Rectal smooth muscle tissue (tissue), 1 donor: ENCODE measurements at regions not wholly inside any gene's neighbourhood (a gene's known extent, or its start where the extent isn't known, plus 50 kb on each side); places are given as distances from the start of the nearest gene placed in this dataset.

Source experiments
- H3K27ac ChIP-seq: one replicate; pipeline ENCODE4 v1.7.0; 2013; ENCODE audit warnings: low read depth, low read length, inconsistent platforms
- H3K27me3 ChIP-seq: one replicate; pipeline ENCODE4 v1.7.0; 2013; ENCODE audit warnings: low read length; ENCODE audit not compliant: control insufficient read depth, insufficient read depth
- H3K36me3 ChIP-seq: one replicate; pipeline ENCODE4 v1.7.0; 2013; ENCODE audit warnings: low read length; ENCODE audit not compliant: control insufficient read depth, insufficient read depth
- H3K4me1 ChIP-seq: one replicate; pipeline ENCODE4 v1.7.0; 2013; ENCODE audit warnings: low read length; ENCODE audit not compliant: control insufficient read depth, insufficient read depth
- H3K4me3 ChIP-seq: one replicate; pipeline ENCODE4 v1.7.0; 2013; ENCODE audit warnings: low read length
- H3K9ac ChIP-seq: one replicate; pipeline ENCODE4 v1.7.0; 2013; ENCODE audit warnings: low read length

DNA sequence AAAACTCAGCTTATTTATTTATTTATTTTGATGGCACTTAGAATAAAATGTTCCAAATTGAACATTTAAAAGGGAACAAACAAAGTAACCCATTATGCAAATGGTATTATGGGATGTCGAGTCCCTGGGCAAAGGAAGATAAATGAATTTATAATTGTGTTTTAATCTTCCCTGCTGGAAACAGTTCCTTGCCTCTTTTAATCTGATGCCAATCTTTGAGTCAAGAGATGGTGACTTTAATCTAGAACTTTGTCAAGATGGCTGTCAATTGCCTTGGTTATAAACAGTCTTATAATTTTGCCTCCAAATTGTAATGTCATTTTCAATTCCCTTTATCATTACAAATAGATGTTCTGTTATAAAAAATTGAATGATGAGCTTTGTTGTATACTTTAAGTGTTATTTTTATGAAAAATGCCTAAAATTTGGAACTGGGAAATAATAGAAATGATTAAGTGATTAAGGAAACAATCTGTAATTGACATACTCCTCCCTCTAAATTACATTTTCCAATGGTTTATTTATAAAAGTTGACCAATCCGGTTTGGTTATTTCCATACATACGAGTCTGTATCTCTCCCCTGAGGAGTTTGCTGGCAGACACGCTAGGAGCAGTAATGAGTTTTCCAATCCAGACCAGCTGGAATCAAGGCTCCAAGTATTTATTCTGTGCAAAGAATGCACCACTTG is 134.9 kb upstream of the FRMD6 start:
- H3K27ac ChIP-seq = no peak overlapping the region
- H3K4me1 ChIP-seq = peaks cover 3% of the 10 kb centered on the region
- no peak overlapping the region for H3K4me3 ChIP-seq
- H3K27me3 ChIP-seq = no peaks in the 10 kb centered on the region
- no peak overlapping the region for H3K9ac ChIP-seq
- no peaks in the 10 kb centered on the region for H3K36me3 ChIP-seq

- no peaks in the 10 kb centered on the region for H3K27me3 ChIP-seq
- peaks cover 3% of the 10 kb centered on the region for H3K4me1 ChIP-seq
- H3K4me3 ChIP-seq = no peak overlapping the region
- no peak overlapping the region for H3K27ac ChIP-seq
- H3K36me3 ChIP-seq = no peaks in the 10 kb centered on the region
- no peak overlapping the region for H3K9ac ChIP-seq
Measured at GRCh38 chr14:51518280-51518679, 133.4 kb upstream of the FRMD6 start.

DNA sequence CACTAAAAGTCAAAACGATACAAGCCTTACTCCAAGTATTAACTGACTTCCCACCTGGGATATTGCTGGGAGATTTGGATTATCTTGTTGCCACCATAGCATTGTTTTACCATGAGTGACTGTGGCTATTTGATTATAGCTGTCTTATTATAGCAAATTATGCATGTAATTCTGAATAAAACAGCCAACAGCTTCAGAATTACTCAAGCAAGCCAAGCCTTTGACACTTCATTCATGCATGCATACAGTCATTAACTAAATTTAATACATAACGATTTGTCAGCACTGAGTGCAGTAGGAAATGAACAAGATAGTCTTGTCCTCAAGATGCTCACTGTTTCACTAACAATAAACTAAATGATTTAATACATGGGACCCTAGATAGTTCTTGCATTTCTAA is 133.0 kb upstream of the FRMD6 start:
- no peak overlapping the region for H3K27ac ChIP-seq
- H3K4me3 ChIP-seq = no peak overlapping the region
- no peak overlapping the region for H3K9ac ChIP-seq
- no peaks in the 10 kb centered on the region for H3K27me3 ChIP-seq
- H3K4me1 ChIP-seq = peaks cover 3% of the 10 kb centered on the region
- no peaks in the 10 kb centered on the region for H3K36me3 ChIP-seq

DNA sequence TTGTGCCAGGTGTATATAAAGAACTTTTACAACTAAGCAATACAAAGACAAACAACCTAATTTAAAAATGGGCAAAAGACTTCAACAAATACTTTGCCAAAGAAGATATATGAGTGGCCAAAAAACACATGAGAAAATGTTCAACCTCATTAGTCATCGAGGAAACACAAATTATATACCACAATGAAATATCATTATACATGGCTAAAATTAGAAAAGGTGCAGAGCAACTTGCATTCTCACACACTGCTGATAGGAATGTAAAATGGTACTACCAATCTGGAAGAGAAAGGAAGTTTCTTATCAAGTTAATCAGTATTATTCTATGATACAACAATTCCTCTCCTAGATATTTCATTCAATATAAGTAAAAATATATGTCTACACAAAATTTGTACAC is 131.6 kb upstream of the FRMD6 start:
- Histone ChIP-seq H3K36me3 (no peaks in the 10 kb centered on the region), H3K4me1 (peaks cover 3% of the 10 kb centered on the region), H3K27ac (no peak overlapping the region), H3K27me3 (no peaks in the 10 kb centered on the region), H3K9ac (no peak overlapping the region), H3K4me3 (no peak overlapping the region)

DNA sequence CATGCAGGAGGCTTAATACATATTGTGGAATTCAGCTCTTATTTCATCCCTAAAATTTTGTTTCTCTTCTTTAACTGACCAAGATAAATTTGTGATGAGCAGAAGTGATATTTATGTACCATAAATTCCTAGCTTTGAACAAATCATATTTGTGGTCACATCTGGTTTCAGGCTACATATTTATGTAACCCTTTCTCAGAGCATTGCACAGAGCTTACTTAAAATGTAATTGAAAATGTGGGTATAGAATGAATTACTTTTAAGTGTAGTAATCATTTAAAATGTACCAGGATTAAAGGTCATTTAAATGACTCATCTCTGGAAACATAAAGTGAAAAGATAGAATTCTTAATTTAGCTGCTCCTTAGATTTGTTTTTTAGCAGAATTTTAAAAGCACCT is 129.9 kb upstream of the FRMD6 start:
- H3K4me1 ChIP-seq = peaks cover 9% of the 10 kb centered on the region
- H3K4me3 ChIP-seq = no peak overlapping the region
- H3K27me3 ChIP-seq = no peaks in the 10 kb centered on the region
- H3K9ac ChIP-seq = no peak overlapping the region
- H3K36me3 ChIP-seq = no peaks in the 10 kb centered on the region
- H3K27ac ChIP-seq = no peak overlapping the region

- no peak overlapping the region for H3K9ac ChIP-seq
- H3K36me3 ChIP-seq = no peaks in the 10 kb centered on the region
- no peak overlapping the region for H3K27ac ChIP-seq
- no peak overlapping the region for H3K4me3 ChIP-seq
- H3K4me1 ChIP-seq = peaks cover 9% of the 10 kb centered on the region
- H3K27me3 ChIP-seq = no peaks in the 10 kb centered on the region
Measured at GRCh38 chr14:51523243-51523642, 128.5 kb upstream of the FRMD6 start.

DNA sequence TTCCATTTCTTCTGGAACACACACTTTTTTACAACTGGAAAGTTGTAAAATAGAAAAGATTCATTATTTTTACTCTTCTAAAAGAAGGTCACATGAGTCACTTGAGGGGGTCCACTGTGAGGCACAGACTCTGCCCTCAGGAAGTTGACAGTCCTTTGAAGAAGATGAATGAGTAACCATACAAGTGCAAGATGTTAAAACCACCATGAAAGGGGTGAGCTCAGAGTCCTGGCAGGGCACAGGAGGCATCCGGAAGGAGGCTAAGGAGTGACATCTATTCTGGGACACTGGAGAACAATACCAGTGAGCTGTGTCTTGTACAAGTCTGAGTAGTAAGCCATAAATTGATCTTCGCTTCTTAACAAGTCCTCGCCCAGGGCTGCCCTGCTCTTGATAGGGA is 126.0 kb upstream of the FRMD6 start:
- H3K27me3 ChIP-seq = no peaks in the 10 kb centered on the region
- no peak overlapping the region for H3K4me3 ChIP-seq
- H3K4me1 ChIP-seq = peaks cover 13% of the 10 kb centered on the region
- no peaks in the 10 kb centered on the region for H3K36me3 ChIP-seq
- no peak overlapping the region for H3K27ac ChIP-seq
- no peak overlapping the region for H3K9ac ChIP-seq

DNA sequence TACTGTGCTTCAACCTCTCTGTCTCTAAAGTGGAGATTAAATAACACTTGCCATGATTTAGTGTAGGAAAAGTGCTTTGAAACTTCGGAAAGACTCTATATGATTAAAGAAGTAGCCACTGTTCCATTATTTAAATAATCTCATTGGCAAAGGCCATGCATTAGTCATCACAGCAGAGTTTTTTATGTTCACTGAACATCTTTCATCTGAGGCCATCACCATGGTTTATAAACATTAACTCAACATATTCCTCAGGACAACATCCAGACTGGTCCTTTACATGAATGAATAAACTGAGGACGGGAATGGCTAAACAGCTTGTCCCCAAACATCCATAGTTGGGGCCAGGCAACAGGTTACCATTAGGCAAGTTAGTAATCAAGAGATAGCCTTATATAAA is 124.6 kb upstream of the FRMD6 start:
- Histone ChIP-seq H3K4me3 (no peak overlapping the region), H3K27me3 (no peaks in the 10 kb centered on the region), H3K9ac (no peak overlapping the region), H3K36me3 (no peaks in the 10 kb centered on the region), H3K27ac (no peak overlapping the region), H3K4me1 (peaks cover 13% of the 10 kb centered on the region)

DNA sequence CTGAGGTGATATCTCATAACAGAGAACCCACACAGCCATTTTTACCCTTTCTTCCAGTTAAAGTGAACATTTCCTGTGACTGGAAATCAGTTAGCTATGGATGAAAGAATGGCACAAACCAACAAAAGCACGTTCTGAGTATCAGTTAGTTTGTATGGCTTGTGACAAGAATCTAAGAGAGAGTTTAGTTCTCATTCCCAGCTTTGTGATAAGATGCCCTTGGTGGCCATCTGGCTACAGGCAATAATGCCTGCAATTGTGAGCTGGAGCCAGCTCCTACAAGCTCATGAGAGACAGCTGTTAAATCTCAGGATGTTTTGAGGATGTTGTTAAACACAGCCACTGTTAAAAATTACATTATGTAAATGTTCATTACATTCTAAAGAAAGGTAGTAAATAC is 122.0 kb upstream of the FRMD6 start:
- Histone ChIP-seq H3K27ac (no peak overlapping the region), H3K4me3 (no peak overlapping the region), H3K36me3 (no peaks in the 10 kb centered on the region), H3K27me3 (no peaks in the 10 kb centered on the region), H3K4me1 (peaks cover 13% of the 10 kb centered on the region), H3K9ac (no peak overlapping the region)

GRCh38 chr14:51533160-51533559 is 118.5 kb upstream of the FRMD6 start:
- Histone ChIP-seq H3K27ac (no peak overlapping the region), H3K36me3 (no peaks in the 10 kb centered on the region), H3K4me1 (peaks cover 3% of the 10 kb centered on the region), H3K27me3 (no peaks in the 10 kb centered on the region), H3K4me3 (no peak overlapping the region), H3K9ac (no peak overlapping the region)

GRCh38 chr14:51533872-51534553 is 117.7 kb upstream of the FRMD6 start:
- Histone ChIP-seq H3K27ac (no peak overlapping the region), H3K4me1 (no peaks in the 10 kb centered on the region), H3K36me3 (no peaks in the 10 kb centered on the region), H3K9ac (no peak overlapping the region), H3K27me3 (no peaks in the 10 kb centered on the region), H3K4me3 (no peak overlapping the region)

DNA sequence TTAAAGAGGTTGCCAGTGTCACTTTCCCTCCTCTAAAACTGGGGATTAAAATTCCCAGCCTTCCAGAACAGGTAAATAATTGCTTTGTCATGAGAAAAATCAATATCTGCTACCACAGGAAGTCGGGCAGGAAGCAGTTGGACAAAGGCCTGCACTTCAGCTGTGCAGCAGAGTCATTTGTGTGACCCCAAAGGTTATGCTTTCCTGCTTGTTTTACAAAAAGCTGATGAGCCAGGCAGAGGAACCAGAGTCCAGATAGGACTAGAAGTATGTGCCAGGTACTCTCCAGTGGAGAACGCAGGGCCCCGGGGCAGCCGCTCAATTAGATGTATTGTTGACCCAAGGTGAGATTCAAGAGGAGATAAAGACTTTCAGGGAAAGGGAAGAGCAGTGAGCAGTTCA is 117.1 kb upstream of the FRMD6 start:
- H3K27me3 ChIP-seq = no peaks in the 10 kb centered on the region
- H3K9ac ChIP-seq = no peak overlapping the region
- H3K27ac ChIP-seq = no peak overlapping the region
- H3K4me1 ChIP-seq = no peaks in the 10 kb centered on the region
- no peak overlapping the region for H3K4me3 ChIP-seq
- H3K36me3 ChIP-seq = no peaks in the 10 kb centered on the region

DNA sequence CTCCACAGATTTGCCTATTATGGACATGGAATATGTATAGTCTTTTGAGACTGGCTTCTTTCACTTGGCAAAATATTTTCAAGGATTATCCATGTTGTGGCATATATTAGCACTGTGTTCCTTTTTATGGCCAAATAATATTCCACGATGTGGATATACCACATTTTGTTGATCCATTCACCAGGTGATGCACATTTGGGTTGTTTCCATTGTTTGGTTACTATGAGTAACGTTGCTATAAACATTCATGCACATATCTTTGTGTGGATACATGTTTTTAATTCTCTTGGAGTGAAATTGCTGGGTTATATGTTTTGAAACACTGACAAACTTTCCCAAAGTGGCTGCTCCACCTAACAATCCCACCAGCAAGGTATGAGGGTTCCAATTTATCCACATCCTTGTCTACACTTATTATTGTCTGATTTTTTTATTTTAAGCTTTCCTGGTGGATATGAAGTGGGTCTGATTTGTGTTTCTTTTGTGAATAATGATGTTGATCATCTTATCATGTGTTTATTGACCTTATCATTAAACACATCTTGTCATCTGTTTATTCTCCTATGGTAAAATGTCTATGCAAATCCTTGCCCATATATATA is 116.2 kb upstream of the FRMD6 start:
- Histone ChIP-seq H3K36me3 (no peaks in the 10 kb centered on the region), H3K9ac (no peak overlapping the region), H3K4me3 (no peak overlapping the region), H3K27ac (no peak overlapping the region), H3K4me1 (no peaks in the 10 kb centered on the region), H3K27me3 (no peaks in the 10 kb centered on the region)
